ENCODE measurements at regions not wholly inside any gene's neighbourhood (a gene's known extent, or its start where the extent isn't known, plus 50 kb on each side); places are given as distances from the start of the nearest gene placed in this dataset.
"Not testable (repeated sequence)": the region's sequence is repeated elsewhere in the genome, so short reads cannot be mapped to it uniquely, and the experiment has no call there.

DNA sequence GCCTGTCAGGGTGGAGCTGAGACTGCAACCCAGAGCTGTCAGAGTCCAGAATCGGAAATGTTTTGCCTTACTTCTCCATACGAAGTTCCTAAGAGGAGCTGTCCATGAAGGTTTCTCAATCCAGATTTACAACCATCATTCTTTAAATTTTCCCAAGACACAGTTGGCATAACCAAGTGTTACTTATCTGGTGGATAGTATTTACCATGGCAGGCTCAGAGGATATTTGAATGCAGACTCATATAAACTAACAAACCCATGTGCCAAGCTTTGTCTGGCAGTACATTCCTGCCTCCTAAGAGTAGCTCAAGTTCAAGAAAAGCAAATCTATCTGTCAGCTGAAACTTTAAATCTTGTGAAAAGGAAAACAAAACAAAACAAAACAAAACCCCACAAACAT lies 267.9 kb downstream of the ZNF326 start:
- no peaks in the 10 kb centered on the region for H3K9me3 Mint-ChIP-seq
- DNase-seq (no peak), ATAC-seq (no peak)
- H3K27ac Mint-ChIP-seq, result no peak overlapping the region
- no peaks in the 10 kb centered on the region for H3K4me1 Mint-ChIP-seq
- no peaks in the 10 kb centered on the region for H3K36me3 Mint-ChIP-seq (ENCODE audit: low read depth)
- no peak overlapping the region for H3K4me3 Mint-ChIP-seq
- peaks cover under 1% of the 10 kb centered on the region for H3K27me3 Mint-ChIP-seq

DNA sequence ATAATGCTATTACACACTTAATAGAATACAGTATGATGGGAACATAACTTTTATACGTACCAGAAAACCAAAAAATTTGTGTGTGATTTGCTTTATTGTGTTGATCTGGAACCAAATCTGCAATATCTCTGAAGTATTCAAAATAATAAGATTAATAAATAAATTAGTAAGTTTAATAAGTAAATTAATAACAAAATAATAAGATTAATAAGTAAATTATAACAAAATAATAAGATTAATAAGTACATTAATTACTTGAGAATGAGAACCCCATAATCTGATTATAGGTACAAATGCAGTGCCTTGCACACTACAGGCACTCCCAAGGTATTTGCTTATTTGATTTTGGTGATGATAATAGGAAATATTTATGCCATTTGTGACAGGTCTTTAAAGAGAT lies 267.4 kb downstream of the ZNF326 start:
- H3K36me3 Mint-ChIP-seq (ENCODE audit: low read depth), result no peaks in the 10 kb centered on the region
- no peak overlapping the region for H3K27ac Mint-ChIP-seq
- no peaks in the 10 kb centered on the region for H3K9me3 Mint-ChIP-seq
- H3K4me3 Mint-ChIP-seq, result no peak overlapping the region
- H3K27me3 Mint-ChIP-seq, result peaks cover 3% of the 10 kb centered on the region
- ATAC-seq (no peak), DNase-seq (no peak)
- no peaks in the 10 kb centered on the region for H3K4me1 Mint-ChIP-seq

DNA sequence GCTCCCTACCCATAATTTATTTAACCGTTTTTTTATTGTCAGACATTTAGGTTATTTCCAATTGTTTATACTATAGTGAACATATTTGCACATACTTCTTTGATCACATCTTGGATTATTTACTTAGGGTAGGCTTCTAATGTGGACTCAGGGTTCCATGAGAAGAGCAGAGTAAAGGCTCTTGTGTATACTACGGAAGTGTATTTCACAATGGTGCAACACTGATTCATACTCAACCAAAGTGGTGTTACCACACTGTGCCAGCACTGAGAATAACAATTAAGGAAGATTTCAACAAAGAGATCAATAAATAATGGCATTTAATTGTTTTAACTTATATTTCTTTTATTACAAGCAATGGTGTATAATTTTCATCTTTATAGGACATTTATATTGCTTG lies 251.2 kb downstream of the ZNF326 start:
- no peak overlapping the region for H3K27ac Mint-ChIP-seq
- H3K9me3 Mint-ChIP-seq, result peaks cover 15% of the 10 kb centered on the region
- ATAC-seq (no peak), DNase-seq (no peak)
- H3K27me3 Mint-ChIP-seq, result no peaks in the 10 kb centered on the region
- no peaks in the 10 kb centered on the region for H3K36me3 Mint-ChIP-seq (ENCODE audit: low read depth)
- H3K4me3 Mint-ChIP-seq, result no peak overlapping the region
- H3K4me1 Mint-ChIP-seq, result no peaks in the 10 kb centered on the region

DNA sequence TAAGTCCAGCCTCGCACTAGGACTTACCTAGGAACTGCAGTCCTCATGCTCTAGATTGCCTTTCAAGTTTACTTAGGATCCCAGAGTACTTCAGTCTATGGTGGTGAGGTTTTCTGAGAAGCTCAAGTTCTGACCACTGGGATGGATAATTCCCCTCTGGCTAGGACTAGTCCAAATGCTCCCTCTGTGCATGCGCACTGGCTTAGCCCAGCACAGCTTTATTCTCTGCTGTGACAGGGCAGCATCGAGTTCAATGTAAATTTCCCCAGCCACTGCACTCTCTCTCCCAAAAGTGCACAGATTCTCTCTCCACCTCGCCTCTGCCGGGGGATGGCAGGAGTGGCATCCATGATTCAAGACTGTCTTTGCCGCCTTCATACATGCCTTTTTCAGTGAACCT lies 241.6 kb downstream of the ZNF326 start:
- ATAC-seq (no peak), DNase-seq (no peak)
- H3K9me3 Mint-ChIP-seq, result peaks cover 9% of the 10 kb centered on the region
- H3K36me3 Mint-ChIP-seq (ENCODE audit: low read depth), result no peaks in the 10 kb centered on the region
- no peaks in the 10 kb centered on the region for H3K4me1 Mint-ChIP-seq
- H3K27ac Mint-ChIP-seq, result no peak overlapping the region
- peaks cover 2% of the 10 kb centered on the region for H3K27me3 Mint-ChIP-seq
- no peak overlapping the region for H3K4me3 Mint-ChIP-seq

DNA sequence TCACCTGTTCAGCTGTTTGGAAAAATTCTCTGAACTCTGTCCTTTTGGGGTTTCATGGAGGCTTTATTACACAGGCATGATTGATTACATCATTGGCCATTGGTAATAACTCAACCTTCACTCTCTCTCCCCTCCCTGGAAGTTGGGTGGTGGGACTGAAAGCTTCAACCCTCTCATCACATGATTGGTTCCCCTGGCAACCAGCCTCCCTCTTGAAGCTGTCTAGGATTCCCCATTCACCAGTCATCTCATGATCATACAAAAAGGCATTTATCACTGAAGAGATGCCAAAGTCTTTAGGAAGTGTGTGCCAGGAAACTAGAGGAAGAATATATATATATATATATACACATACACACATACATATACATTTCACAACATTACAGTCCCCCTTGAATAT lies 228.5 kb downstream of the ZNF326 start:
- Mint-ChIP-seq H3K36me3 (ENCODE audit: low read depth) (no peaks in the 10 kb centered on the region), H3K4me1 (no peaks in the 10 kb centered on the region), H3K27me3 (peaks cover 4% of the 10 kb centered on the region), H3K4me3 (no peak overlapping the region), H3K27ac (no peak overlapping the region), H3K9me3 (peaks cover 12% of the 10 kb centered on the region)
- no peak for ATAC-seq
- DNase-seq, result no peak

DNA sequence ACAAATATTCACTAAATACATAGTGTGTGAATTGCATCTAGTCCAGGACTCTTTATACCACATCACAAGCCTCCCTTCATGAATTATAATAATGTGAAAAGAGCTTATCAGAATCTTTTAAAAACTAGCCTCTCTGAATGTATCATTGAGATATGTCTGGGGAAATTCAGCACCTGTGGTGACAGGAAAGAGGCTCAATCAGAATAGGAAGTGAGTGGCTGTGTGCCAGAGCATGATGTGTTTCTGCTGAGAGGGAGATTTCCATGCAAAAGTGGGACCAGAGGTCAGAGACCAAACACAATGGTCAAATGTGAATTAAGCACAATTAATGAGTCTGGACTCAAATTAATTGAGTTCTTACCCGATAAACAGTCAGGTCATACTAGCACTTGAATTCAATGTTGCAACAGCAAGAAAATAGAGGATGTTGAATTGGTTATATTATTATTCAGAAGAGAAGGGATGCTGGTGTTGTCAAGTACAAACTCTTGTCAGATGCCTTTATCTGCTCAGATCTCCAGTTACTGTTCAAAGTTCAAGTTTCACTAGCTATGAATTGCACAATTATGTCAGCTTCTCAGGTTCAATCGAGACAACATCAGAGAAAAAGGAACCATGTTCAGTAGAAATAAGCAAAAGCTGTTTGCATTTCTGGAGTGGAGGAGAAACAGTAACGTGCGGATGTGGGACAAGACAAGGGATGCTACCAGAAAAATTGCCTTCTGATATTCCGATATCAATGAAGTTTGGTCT lies 226.2 kb downstream of the ZNF326 start:
- Mint-ChIP-seq H3K36me3 (ENCODE audit: low read depth) (no peaks in the 10 kb centered on the region), H3K4me1 (no peaks in the 10 kb centered on the region), H3K27ac (no peak overlapping the region), H3K27me3 (peaks cover 4% of the 10 kb centered on the region), H3K4me3 (no peak overlapping the region), H3K9me3 (peaks cover under 1% of the 10 kb centered on the region)
- DNase-seq, result no peak
- ATAC-seq, result no peak

DNA sequence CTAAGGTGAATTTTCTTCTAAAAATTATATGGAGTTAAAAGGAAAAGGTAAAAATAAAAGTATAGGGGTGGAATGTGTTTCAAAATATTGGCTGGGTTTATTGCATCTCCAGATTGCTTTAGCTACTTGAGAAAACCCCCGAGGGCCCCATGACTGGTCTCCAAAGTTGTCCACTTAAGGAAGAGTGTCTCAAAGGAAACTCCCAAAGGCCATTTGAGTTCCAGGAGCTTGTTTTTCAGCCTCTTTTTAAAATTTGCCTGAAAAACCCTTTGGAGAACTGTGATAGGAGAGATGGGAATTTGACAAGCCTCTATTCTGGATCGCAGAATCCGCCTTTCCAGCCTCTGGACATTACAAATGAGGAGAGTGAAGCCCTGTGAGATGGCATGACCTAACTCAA lies 225.6 kb downstream of the ZNF326 start:
- Mint-ChIP-seq H3K9me3 (no peaks in the 10 kb centered on the region), H3K27me3 (peaks cover 4% of the 10 kb centered on the region), H3K36me3 (ENCODE audit: low read depth) (no peaks in the 10 kb centered on the region), H3K4me1 (no peaks in the 10 kb centered on the region), H3K4me3 (no peak overlapping the region), H3K27ac (no peak overlapping the region)
- ATAC-seq (no peak), DNase-seq (no peak)

DNA sequence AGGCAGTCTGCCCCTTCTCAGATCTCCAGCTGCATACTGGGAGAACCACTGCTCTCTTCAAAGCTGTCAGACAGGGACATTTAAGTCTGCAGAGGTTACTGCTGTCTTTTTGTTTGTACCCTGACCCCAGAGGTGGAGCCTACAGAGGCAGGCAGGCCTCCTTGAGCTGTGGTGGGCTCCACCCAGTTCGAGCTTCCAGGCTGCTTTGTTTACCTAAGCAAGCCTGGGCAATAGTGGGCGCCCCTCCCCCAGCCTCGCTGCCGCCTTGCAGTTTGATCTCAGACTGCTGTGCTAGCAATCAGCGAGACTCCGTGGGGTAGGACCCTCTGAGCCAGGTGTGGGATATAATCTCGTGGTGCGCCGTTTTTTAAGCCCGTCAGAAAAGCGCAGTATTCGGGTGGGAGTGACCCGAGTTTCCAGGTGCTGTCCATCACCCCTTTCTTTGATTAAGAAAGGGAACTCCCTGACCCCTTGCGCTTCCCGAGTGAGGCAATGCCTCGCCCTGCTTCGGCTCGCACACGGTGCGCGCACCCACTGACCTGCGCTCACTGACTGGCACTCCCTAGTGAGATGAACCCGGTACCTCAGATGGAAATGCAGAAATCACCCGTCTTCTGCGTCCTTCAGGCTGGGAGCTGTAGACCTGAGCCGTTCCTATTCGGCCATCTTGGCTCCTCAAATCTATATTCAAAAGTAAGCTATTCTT lies 224.4 kb downstream of the ZNF326 start:
- H3K9me3 Mint-ChIP-seq; H3K36me3 Mint-ChIP-seq (ENCODE audit: low read depth); DNase-seq; H3K27ac Mint-ChIP-seq; H3K4me1 Mint-ChIP-seq; H3K4me3 Mint-ChIP-seq; ATAC-seq; H3K27me3 Mint-ChIP-seq: not testable (repeated sequence)

DNA sequence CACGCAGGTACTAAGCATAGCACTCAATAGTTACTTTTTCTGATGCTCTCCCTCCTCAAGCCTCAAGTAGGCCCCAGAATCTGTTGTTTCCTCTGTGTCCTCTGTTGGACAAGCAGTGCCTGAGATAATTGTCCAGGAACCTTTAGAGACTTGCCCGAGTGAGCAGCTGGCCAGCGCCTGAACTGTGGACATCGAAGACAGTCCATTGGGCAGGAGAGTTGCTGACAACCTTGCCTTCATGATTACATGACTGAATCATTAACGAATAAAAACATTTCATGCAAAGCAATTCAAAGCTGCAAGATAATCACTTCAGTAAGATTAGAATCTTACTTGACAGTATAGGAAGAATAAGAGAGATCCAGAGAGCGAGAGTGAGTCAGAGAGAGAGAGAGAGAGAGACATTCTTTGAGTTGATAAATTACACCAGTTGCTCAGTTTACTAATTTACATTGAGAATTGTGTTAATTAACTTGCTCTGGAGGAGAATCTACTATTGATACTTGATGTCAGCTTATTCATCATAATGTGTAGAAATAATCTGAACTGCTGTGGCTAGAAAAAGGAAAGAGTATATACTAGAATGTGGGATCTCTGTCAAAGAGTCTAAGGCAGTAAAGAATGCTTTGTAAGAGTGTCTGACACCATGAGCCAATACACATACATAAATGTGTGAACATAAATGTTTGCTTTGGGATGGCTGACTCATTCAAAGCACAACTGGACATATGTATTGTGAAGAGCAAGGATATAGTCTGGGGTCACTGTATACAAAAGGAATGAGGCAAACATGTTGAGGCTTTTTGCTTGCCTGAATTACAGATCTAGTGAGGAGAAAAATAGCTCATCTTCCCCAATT lies 216.0 kb downstream of the ZNF326 start:
- DNase-seq, result no peak
- H3K27ac Mint-ChIP-seq, result no peak overlapping the region
- H3K9me3 Mint-ChIP-seq, result no peaks in the 10 kb centered on the region

DNA sequence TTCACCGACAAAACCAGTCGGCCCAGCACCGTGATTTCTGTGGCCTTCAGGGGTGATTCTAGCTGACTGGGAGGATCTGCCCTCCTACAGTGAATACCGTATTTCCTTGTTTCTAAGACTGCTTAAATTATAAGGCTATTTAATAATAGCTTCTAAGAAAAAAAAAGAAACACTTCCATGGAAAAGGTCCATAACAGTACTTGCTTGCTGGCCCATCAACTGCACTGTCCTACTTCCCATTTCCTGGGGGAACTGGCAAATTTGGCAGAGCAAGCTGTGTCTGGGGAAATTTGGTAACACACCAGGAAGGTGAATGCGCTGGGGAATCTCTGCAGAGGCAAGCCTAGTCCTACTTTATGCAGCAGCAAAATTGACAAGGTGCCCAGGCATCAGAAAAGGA lies 214.0 kb downstream of the ZNF326 start:
- no peaks in the 10 kb centered on the region for H3K9me3 Mint-ChIP-seq
- no peak overlapping the region for H3K4me3 Mint-ChIP-seq
- DNase-seq, result no peak
- ATAC-seq, result no peak
- no peaks in the 10 kb centered on the region for H3K36me3 Mint-ChIP-seq (ENCODE audit: low read depth)
- H3K4me1 Mint-ChIP-seq, result no peaks in the 10 kb centered on the region
- H3K27me3 Mint-ChIP-seq, result no peaks in the 10 kb centered on the region
- no peak overlapping the region for H3K27ac Mint-ChIP-seq

More for the DNA sequence above, 216.0 kb downstream of the ZNF326 start:
- ATAC-seq, result no peak
- Mint-ChIP-seq H3K27me3 (no peaks in the 10 kb centered on the region), H3K36me3 (ENCODE audit: low read depth) (no peaks in the 10 kb centered on the region), H3K4me1 (no peaks in the 10 kb centered on the region), H3K4me3 (no peak overlapping the region)

DNA sequence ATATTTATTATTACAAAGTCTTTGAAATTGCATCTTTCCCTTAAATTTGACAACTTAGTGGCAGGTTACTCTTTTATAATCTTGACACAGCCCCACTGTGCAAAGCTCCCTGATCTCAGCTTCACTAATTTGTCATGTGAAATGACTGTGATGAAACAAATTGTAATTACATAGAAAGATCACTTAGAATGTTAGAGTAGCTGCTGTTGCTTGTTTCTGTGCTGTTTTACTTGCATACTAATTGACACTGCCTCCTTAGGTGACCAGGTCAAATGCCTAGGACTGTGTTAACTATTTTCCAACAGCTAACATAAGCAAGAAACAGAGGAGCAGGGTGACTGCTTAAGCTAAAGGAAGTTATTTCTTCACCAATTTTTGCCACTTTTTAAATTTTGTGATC lies 211.3 kb downstream of the ZNF326 start:
- no peak overlapping the region for H3K27ac Mint-ChIP-seq

DNA sequence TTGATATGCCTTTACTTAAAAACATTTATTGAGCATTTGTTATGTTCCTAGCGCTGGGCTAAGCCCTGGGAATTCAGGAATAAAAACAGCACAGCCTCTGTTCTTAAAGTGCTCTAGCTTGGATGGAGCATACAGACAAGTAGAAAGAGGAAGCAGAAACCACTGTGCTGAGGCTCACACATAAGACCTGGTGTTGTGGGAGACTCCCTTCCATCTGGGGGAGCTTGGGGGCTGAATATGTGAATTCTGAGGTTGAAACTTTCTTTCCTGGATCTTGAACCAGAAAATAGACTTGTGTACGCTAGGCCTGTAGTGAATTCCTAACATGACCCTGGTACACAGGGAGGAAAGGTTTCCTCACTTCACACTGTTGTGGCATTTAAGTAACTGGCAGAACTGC lies 209.9 kb downstream of the ZNF326 start:
- H3K4me1 Mint-ChIP-seq, result no peaks in the 10 kb centered on the region

More for the DNA sequence above, 211.3 kb downstream of the ZNF326 start:
- Mint-ChIP-seq H3K36me3 (ENCODE audit: low read depth) (no peaks in the 10 kb centered on the region), H3K4me3 (no peak overlapping the region), H3K9me3 (no peaks in the 10 kb centered on the region), H3K4me1 (no peaks in the 10 kb centered on the region), H3K27me3 (peaks cover 2% of the 10 kb centered on the region)
- ATAC-seq (no peak), DNase-seq (no peak)

DNA sequence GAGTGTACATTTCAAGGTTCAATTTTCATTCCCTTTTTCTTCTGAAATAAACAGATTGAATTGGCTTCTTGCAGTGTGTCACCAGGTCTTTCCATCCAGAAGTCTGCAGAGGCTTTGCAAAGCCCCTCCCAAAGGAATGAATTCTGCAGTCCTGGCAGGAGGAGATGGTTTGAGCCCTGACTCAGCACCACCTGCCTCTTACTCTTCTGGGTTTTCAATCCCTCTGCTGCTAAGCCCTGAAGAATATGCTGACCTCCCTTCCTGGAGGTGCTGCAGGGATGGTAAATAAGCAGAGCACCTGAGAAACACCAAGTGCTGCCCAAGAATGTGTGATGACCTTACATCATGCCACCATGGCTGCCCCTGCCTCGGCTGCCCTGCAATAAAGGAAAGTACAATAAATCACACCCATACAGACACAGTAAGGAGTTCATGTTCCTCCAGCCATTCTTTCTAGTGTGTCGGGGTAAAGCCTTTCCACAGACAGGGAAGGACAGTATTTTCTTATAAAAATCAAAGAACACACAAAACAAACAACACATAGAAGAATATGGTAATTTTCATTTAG lies 209.2 kb downstream of the ZNF326 start:
- H3K27ac Mint-ChIP-seq, result no peak overlapping the region
- H3K27me3 Mint-ChIP-seq, result peaks cover 2% of the 10 kb centered on the region
- DNase-seq (no peak), ATAC-seq (no peak)
- no peaks in the 10 kb centered on the region for H3K36me3 Mint-ChIP-seq (ENCODE audit: low read depth)
- H3K4me1 Mint-ChIP-seq, result no peaks in the 10 kb centered on the region
- H3K9me3 Mint-ChIP-seq, result no peaks in the 10 kb centered on the region
- no peak overlapping the region for H3K4me3 Mint-ChIP-seq

More for the DNA sequence above, 209.9 kb downstream of the ZNF326 start:
- ATAC-seq, result no peak
- H3K27ac Mint-ChIP-seq, result no peak overlapping the region
- H3K36me3 Mint-ChIP-seq (ENCODE audit: low read depth), result no peaks in the 10 kb centered on the region
- no peak overlapping the region for H3K4me3 Mint-ChIP-seq
- H3K27me3 Mint-ChIP-seq, result peaks cover 2% of the 10 kb centered on the region
- H3K9me3 Mint-ChIP-seq, result no peaks in the 10 kb centered on the region
- DNase-seq, result no peak

DNA sequence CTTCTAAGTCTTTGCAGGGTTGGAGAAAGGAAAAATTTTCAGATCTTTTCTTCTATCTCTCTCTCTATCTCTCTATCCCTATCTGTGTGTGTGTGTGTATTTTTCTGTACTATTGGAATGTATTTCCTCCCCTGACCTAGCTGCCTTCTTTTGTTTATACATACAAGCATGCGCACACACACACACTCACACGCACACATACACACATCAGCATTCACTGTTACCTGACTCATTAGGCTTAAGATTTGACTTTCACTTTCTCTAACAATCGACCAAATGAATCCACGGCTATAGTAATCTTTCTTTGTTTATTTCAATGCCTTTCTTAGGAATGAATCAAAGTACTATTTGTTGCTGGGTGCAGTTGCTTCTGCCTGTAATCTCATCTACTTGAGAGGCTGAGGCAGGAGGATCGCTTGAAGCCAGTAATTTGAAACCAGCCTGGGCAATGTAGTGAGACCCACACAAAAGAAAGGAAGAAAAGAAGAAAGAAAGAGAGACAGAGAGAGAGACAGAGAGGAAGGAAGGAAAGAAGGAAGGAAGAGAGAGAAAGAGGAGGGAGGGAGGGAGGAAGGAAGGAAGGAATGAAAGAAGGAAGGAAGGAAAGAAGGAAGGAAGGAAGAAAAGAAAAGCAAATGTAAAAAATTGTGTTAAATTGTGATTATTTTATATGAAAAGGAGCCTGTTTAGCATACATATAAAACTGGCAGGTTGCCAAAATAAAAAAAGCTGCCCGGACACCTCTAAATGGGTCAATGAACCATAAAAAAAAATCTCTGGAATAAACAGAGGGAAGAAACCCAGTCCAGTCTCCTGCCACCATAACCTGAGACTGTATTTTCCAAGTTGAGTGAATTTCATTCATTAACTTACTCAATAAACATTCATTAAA lies 206.8 kb downstream of the ZNF326 start:
- H3K36me3 Mint-ChIP-seq (ENCODE audit: low read depth), result no peaks in the 10 kb centered on the region
- no peaks in the 10 kb centered on the region for H3K4me1 Mint-ChIP-seq
- no peak overlapping the region for H3K4me3 Mint-ChIP-seq
- DNase-seq, result no peak
- ATAC-seq, result no peak
- no peaks in the 10 kb centered on the region for H3K9me3 Mint-ChIP-seq
- peaks cover 2% of the 10 kb centered on the region for H3K27me3 Mint-ChIP-seq
- no peak overlapping the region for H3K27ac Mint-ChIP-seq
